ENCODE measurements at regions not wholly inside any gene's neighbourhood (a gene's known extent, or its start where the extent isn't known, plus 50 kb on each side); places are given as distances from the start of the nearest gene placed in this dataset.

GRCh38 chr7:1292972-1293830 lies 60.5 kb downstream of the UNCX start:
- ATAC-seq (0 out of 2 replicates have a peak, but pooled peaks have one; percentile 20), DNase-seq (ENCODE audit: low spot score) (no peak)
- Mint-ChIP-seq H3K36me3 (no peaks in the 10 kb centered on the region), H3K9me3 (no peaks in the 10 kb centered on the region), H3K27me3 (ENCODE audit: low read depth) (peaks cover 30% of the 10 kb centered on the region), H3K4me1 (no peaks in the 10 kb centered on the region), H3K4me3 (no peak overlapping the region), H3K27ac (no peak overlapping the region)
- TF ChIP-seq USF1 (CRISPR knock-in tag; IDR thresholded peaks at IDR 0.05) (no peak), CTCF (IDR thresholded peaks at IDR 0.05) (no peak), ZMAT4 (CRISPR knock-in tag; IDR thresholded peaks at IDR 0.05) (no peak), NR3C1 (CRISPR knock-in tag; conservative IDR thresholded peaks at IDR 0.05; ENCODE audit: low read depth) (no peak), ERG (CRISPR knock-in tag; IDR thresholded peaks at IDR 0.05) (no peak), ZNF232 (CRISPR knock-in tag; IDR thresholded peaks at IDR 0.05) (no peak), PREB (CRISPR knock-in tag; IDR thresholded peaks at IDR 0.05; ENCODE audit: borderline replicate concordance) (no peak), FOXJ3 (CRISPR knock-in tag; IDR thresholded peaks at IDR 0.05; ENCODE audit: borderline replicate concordance) (no peak), FOXP1 (CRISPR knock-in tag; IDR thresholded peaks at IDR 0.05; ENCODE audit: borderline replicate concordance) (no peak), SP1 (CRISPR knock-in tag; conservative IDR thresholded peaks at IDR 0.05) (no peak), NFYB (CRISPR knock-in tag; conservative IDR thresholded peaks at IDR 0.05; ENCODE audit: low read depth) (no peak)
- ChIA-PET POLR2A (no interaction called here), CTCF (interaction anchor here (1.2 to 2.5 kb wide), 2 partner anchors 26 to 45 kb away, joined by 3 to 7 read pairs; no protein-coding TSS in a partner anchor)

GRCh38 chr7:1293950-1294411 lies 61.3 kb downstream of the UNCX start:
- Mint-ChIP-seq H3K27ac (no peak overlapping the region), H3K9me3 (no peaks in the 10 kb centered on the region), H3K4me1 (no peaks in the 10 kb centered on the region)

More at GRCh38 chr7:1293950-1294411, 61.3 kb downstream of the UNCX start:
- ATAC-seq (no peak), DNase-seq (ENCODE audit: low spot score) (no peak)
- Mint-ChIP-seq H3K4me3 (no peak overlapping the region), H3K36me3 (no peaks in the 10 kb centered on the region), H3K27me3 (ENCODE audit: low read depth) (peaks cover 28% of the 10 kb centered on the region)
- ChIA-PET CTCF (interaction anchor here (2.5 kb wide), 1 partner anchor 45 kb away, joined by 7 read pairs; no protein-coding TSS in a partner anchor), POLR2A (no interaction called here)
- no peak for TF ChIP-seq USF2 (CRISPR knock-in tag; IDR thresholded peaks at IDR 0.05)
- TF ChIP-seq SMAD4 (CRISPR knock-in tag; IDR thresholded peaks at IDR 0.05), result no peak
- no peak for TF ChIP-seq ZNF396 (CRISPR knock-in tag; IDR thresholded peaks at IDR 0.05; ENCODE audit: borderline replicate concordance)
- no peak for TF ChIP-seq MYBL2 (CRISPR knock-in tag; IDR thresholded peaks at IDR 0.05)
- TF ChIP-seq USF1 (CRISPR knock-in tag; IDR thresholded peaks at IDR 0.05), result no peak
- TF ChIP-seq ATF3 (CRISPR knock-in tag; conservative IDR thresholded peaks at IDR 0.05), result no peak

Data from WTC11 (cell line).